ENCODE measurements at regions not wholly inside any gene's neighbourhood (a gene's known extent, or its start where the extent isn't known, plus 50 kb on each side); places are given as distances from the start of the nearest gene placed in this dataset.

DNA sequence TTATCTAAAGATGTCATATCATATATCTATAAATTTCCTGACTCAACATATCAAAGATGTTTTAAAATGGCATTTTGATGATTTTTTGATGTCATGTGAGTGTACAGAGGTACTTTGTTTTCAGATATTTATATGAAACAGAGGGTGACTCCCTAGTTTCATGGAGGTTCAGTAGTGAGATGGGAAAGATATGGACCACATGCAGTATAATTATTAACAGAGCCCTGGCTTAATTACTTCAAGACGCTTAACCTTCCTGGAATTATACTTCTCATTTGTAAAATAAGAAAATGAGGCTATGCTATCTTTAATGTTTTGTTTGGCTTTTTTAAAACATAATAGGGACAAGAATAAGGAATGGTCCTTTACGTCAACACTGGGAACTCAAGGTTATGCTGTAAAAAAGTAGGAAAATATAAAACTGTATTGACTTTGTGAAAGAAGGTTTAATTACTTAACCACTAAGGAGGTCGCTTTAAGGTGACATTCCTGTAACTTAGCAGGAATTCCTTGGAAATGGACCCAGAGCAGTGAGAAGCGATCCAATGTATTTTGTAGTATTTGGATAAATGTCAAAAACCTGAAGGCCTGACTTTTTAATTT lies 821.0 kb upstream of the IGFBP3 start:
- no peak for DNase-seq (ENCODE audit: extremely low read depth, low read depth)
- no peak overlapping the region for H3K4me3 ChIP-seq (replicated peaks; ENCODE audit: low read depth, low read length)
- TF ChIP-seq, protein P1, sequence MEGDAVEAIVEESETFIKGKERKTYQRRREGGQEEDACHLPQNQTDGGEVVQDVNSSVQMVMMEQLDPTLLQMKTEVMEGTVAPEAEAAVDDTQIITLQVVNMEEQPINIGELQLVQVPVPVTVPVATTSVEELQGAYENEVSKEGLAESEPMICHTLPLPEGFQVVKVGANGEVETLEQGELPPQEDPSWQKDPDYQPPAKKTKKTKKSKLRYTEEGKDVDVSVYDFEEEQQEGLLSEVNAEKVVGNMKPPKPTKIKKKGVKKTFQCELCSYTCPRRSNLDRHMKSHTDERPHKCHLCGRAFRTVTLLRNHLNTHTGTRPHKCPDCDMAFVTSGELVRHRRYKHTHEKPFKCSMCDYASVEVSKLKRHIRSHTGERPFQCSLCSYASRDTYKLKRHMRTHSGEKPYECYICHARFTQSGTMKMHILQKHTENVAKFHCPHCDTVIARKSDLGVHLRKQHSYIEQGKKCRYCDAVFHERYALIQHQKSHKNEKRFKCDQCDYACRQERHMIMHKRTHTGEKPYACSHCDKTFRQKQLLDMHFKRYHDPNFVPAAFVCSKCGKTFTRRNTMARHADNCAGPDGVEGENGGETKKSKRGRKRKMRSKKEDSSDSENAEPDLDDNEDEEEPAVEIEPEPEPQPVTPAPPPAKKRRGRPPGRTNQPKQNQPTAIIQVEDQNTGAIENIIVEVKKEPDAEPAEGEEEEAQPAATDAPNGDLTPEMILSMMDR (IDR thresholded peaks at IDR 0.05; ENCODE audit: low read depth, low read length, missing control alignments), result no peak

DNA sequence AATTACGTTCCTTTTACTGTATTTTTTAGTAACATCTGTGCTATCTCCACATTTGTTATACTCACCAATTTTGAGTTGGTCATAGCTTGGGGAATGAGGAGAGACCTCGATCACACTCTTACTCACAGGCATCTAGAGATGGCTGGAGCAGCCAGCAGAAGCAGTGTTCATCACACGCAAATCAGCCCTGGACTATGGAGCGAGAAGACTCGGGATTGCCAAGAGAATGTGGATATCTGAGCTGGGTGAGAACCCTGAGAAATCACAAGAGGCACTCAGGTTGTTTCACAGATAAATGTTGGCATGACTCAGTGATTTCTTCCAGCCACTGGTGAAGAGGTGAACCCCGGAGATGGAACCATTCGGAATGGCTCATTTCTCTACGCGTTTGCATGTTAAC lies 820.1 kb upstream of the IGFBP3 start:
- TF ChIP-seq, protein P1 (IDR thresholded peaks at IDR 0.05; ENCODE audit: low read depth, low read length, missing control alignments), result no peak
- DNase-seq (ENCODE audit: extremely low read depth, low read depth), result no peak
- no peak overlapping the region for H3K4me3 ChIP-seq (replicated peaks; ENCODE audit: low read depth, low read length)

DNA sequence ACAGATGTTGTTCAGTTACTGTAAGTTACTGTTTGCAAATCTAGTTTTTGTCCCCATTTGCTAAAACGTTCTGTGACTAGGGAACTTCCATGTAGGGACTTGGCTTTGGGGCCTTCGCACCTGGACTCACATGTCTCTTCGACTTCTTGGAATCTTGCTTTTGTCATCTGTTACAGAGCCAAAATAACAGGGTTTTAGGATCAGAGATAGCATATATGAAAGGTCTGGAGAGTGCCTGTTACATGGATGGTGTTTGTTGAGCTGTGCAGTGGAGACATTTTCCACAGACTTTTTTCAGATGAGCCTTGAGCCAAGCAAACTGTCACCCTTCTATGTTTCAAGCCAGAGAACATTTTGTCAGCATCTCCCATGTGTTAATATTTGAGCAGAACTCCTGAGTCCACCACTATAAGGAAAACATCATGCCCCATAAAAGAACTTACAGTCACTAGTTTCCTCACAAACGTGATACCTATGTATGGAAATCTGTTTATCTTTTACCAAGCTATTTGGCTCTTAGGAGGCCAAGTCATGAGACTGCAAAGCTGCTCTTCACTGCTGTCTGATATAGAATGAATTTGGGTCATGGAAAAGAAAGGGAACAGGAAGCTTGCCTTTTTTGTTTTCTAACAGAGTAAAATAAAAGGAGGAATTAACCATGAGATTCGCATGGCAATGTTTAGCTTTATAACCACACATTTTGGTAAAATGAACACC lies 818.6 kb upstream of the IGFBP3 start:
- TF ChIP-seq, protein P1 (IDR thresholded peaks at IDR 0.05; ENCODE audit: low read depth, low read length, missing control alignments), result no peak
- H3K4me3 ChIP-seq (replicated peaks; ENCODE audit: low read depth, low read length), result no peak overlapping the region
- DNase-seq (ENCODE audit: extremely low read depth, low read depth), result no peak

DNA sequence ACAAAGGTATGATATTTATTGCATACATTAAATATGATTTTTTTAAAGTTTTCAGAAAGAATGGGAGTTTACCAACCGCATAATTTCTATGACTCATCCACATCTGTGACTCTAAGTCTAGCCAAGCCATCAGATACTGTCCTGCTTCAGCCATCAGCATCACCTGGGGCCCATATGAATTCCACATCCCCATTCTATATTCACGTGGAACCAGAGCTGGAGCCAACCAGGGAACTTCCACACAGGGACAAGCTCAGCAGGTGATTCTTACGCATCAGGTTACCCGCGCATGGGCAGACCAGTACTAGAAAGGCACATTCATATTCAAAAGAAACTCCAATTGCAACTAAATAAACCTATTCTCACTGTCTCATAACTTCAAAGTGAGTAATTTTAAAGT lies 817.7 kb upstream of the IGFBP3 start:
- TF ChIP-seq, protein P1 (IDR thresholded peaks at IDR 0.05; ENCODE audit: low read depth, low read length, missing control alignments), result no peak
- no peak for DNase-seq (ENCODE audit: extremely low read depth, low read depth)
- H3K4me3 ChIP-seq (replicated peaks; ENCODE audit: low read depth, low read length), result no peak overlapping the region

DNA sequence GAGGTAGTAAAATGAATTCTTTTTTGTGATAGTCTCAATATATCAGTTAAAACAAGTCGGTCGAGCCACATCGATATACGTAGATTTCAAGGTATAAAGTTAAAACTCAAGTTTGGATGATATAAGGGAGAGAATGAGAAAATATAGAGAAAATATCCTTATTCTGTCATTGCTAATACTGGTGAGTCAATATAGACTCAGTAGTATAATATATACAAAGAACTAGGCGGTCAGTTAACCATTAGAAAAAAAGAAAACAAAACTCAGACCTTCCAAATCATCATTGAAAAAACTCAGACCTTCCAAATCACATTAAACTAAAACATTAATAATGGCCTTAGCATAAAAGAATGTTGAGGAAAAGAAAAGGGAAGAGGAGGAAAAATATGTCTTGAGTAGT lies 817.1 kb upstream of the IGFBP3 start:
- TF ChIP-seq, protein P1 (IDR thresholded peaks at IDR 0.05; ENCODE audit: low read depth, low read length, missing control alignments), result no peak
- H3K4me3 ChIP-seq (replicated peaks; ENCODE audit: low read depth, low read length), result no peak overlapping the region
- no peak for DNase-seq (ENCODE audit: extremely low read depth, low read depth)

DNA sequence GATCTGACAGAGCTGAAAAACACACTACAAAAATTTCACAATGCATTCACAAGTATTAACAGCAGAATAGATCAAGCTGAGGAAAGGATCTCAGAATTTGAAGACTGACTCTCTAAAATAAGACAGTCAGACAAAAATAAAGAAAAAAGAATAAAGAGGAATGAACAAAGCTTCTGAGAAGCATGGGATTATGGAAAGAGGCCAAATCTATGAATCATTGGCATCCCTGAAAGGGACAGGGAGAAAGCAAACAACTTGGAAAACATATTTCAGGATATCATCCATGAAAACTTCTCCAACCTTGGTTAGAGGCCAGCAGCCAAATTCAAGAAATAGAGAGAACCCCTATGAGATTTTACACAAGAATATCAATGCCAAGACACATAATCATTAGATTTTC lies 804.8 kb upstream of the IGFBP3 start:
- DNase-seq (ENCODE audit: extremely low read depth, low read depth), result no peak
- H3K4me3 ChIP-seq (replicated peaks; ENCODE audit: low read depth, low read length), result no peak overlapping the region
- TF ChIP-seq, protein P1 (IDR thresholded peaks at IDR 0.05; ENCODE audit: low read depth, low read length, missing control alignments), result no peak

Data from HFF-Myc (cell line).